K562 (cell line): ENCODE measurements at regions not wholly inside any gene's neighbourhood (a gene's known extent, or its start where the extent isn't known, plus 50 kb on each side); places are given as distances from the start of the nearest gene placed in this dataset.

Experiments used
- CREB5 ChIP-seq: fragments of 250-450 bp; sonication (Bioruptor Pico); IDR thresholded peaks from 2 replicates; pipeline ENCODE4 v1.5.0; 2020; ENCODE audit warnings: mild to moderate bottlenecking
- SIX5 ChIP-seq, 2 experiments: IDR thresholded peaks; 2 replicates each; pipeline ENCODE4 v1.6.1; 2011; ENCODE audit warnings: low read length in 2 of 2, borderline replicate concordance in 1 of 2, low read depth in 1 of 2, mild to moderate bottlenecking in 1 of 2, moderate library complexity in 1 of 2; ENCODE audit not compliant: insufficient read depth in 1 of 2

DNA sequence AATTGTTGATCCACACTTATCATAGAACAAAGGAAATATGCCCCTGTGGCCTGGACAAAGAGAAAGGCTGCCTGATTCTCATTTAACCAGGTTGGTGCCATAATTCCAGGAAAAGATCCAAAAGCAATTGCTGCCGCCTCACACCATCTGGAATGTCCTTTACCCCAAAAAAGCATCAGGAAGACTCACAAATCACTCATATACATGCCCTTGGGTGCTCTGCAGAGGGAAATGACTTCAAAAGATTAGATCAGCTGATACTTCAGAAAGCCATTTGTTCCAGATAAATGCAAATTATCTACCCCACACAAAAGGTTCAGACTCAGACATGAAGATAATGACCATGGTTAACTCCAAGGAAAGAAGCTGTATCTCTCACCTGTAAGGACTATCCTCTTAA, 285.8 kb downstream of the C1D start:
- TF ChIP-seq CREB5 (CRISPR knock-in tag) (no peak), SIX5 (IDR thresholded peaks at IDR 0.05; ENCODE audit: borderline replicate concordance in 1 of 2, insufficient read depth in 1 of 2, low read depth in 1 of 2, low read length in 2 of 2) (no peak)
